C4-2B (cell line): ENCODE measurements at regions not wholly inside any gene's neighbourhood (a gene's known extent, or its start where the extent isn't known, plus 50 kb on each side); places are given as distances from the start of the nearest gene placed in this dataset.

ENCODE experiments used
- H3K27ac ChIP-seq: fragments of 450-650 bp; 2 replicates; pipeline ENCODE4 v1.5.1; 2017
- CTCF ChIP-seq: fragments of 450-650 bp; conservative IDR thresholded peaks from 2 replicates; pipeline ENCODE4 v1.5.1; 2017; ENCODE audit warnings: mild to moderate bottlenecking
- ZFX ChIP-seq: fragments of 450-650 bp; IDR thresholded peaks from 2 replicates; pipeline ENCODE4 v1.6.1; 2017

GRCh38 chr5:89303033-89303480 is 420.1 kb upstream of the MEF2C start:
- no peak overlapping the region for H3K27ac ChIP-seq

GRCh38 chr5:89302102-89302891 is 419.3 kb upstream of the MEF2C start:
- TF ChIP-seq CTCF (no peak), ZFX (no peak)
- no peak overlapping the region for H3K27ac ChIP-seq

More at GRCh38 chr5:89303033-89303480, 420.1 kb upstream of the MEF2C start:
- TF ChIP-seq CTCF = no peak
- no peak for TF ChIP-seq ZFX

GRCh38 chr5:89301321-89302025 is 418.5 kb upstream of the MEF2C start:
- TF ChIP-seq CTCF = no peak
- TF ChIP-seq ZFX = no peak
- no peak overlapping the region for H3K27ac ChIP-seq

- TF ChIP-seq CTCF = no peak
- no peak for TF ChIP-seq ZFX
- H3K27ac ChIP-seq = no peak overlapping the region
Observed at GRCh38 chr5:89300426-89300970, 417.5 kb upstream of the MEF2C start.

- TF ChIP-seq ZFX (no peak), CTCF (no peak)
- H3K27ac ChIP-seq = no peak overlapping the region
Observed at GRCh38 chr5:89299998-89300397, 417.0 kb upstream of the MEF2C start.

- no peak overlapping the region for H3K27ac ChIP-seq
- no peak for TF ChIP-seq ZFX
- TF ChIP-seq CTCF = no peak
Observed at GRCh38 chr5:89297066-89297465, 414.1 kb upstream of the MEF2C start.

- no peak overlapping the region for H3K27ac ChIP-seq
- no peak for TF ChIP-seq ZFX
- no peak for TF ChIP-seq CTCF
Observed at GRCh38 chr5:89293810-89294209, 410.8 kb upstream of the MEF2C start.
